ENCODE measurements at regions not wholly inside any gene's neighbourhood (a gene's known extent, or its start where the extent isn't known, plus 50 kb on each side); places are given as distances from the start of the nearest gene placed in this dataset.

GRCh38 chr4:111789901-111790640 is 355.2 kb upstream of the FAM241A start (continued):
- TF ChIP-seq CTCF (IDR thresholded peaks at IDR 0.05) (no peak), BHLHE40 (IDR thresholded peaks at IDR 0.05; ENCODE audit: low read depth, low read length) (no peak)

GRCh38 chr4:111792632-111793031 is 352.6 kb upstream of the FAM241A start:
- no peak for TF ChIP-seq ZSCAN20 (CRISPR knock-in tag; IDR thresholded peaks at IDR 0.05)
- no peak for TF ChIP-seq PBX3 (IDR thresholded peaks at IDR 0.05)
- TF ChIP-seq ELK1 (IDR thresholded peaks at IDR 0.05; ENCODE audit: low read depth, low read length) = no peak
- TF ChIP-seq HOXB13 (CRISPR knock-in tag; IDR thresholded peaks at IDR 0.05; ENCODE audit: low read depth) = no peak
- no peak for TF ChIP-seq ESRRA (IDR thresholded peaks at IDR 0.05; ENCODE audit: borderline replicate concordance, low read length)
- no peak for TF ChIP-seq EHF (CRISPR knock-in tag; IDR thresholded peaks at IDR 0.05)
- no peak for TF ChIP-seq PHF8 (IDR thresholded peaks at IDR 0.05; ENCODE audit: borderline replicate concordance, low read depth)
- no peak for TF ChIP-seq RNF2 (IDR thresholded peaks at IDR 0.05; ENCODE audit: borderline replicate concordance, low read depth)
- no peak for TF ChIP-seq SREBF2 (IDR thresholded peaks at IDR 0.05)
- TF ChIP-seq HEYL (CRISPR knock-in tag; IDR thresholded peaks at IDR 0.05) = no peak
- no peak for TF ChIP-seq EHMT2 (IDR thresholded peaks at IDR 0.05; ENCODE audit: low read depth)
- no peak for TF ChIP-seq BHLHE40 (IDR thresholded peaks at IDR 0.05; ENCODE audit: low read depth, low read length)
- no peak for TF ChIP-seq MAZ (IDR thresholded peaks at IDR 0.05; ENCODE audit: borderline replicate concordance, low read depth, low read length)
- TF ChIP-seq KDM5A (IDR thresholded peaks at IDR 0.05) = no peak
- no peak for TF ChIP-seq EP300 (IDR thresholded peaks at IDR 0.05)
- TF ChIP-seq RAD21 (conservative IDR thresholded peaks at IDR 0.05 in 1 of 2, IDR thresholded peaks at IDR 0.05 in 1 of 2) = no peak
- no peak for TF ChIP-seq CBX2 (IDR thresholded peaks at IDR 0.05; ENCODE audit: borderline replicate concordance, low read depth)
- TF ChIP-seq ZC3H11A (IDR thresholded peaks at IDR 0.05) = no peak
- no peak for TF ChIP-seq CBX8 (IDR thresholded peaks at IDR 0.05)

GRCh38 chr4:111793433-111794091 is 351.7 kb upstream of the FAM241A start:
- Histone ChIP-seq H3K4me3 (no peak overlapping the region), H3K9me3 (no peaks in the 10 kb centered on the region), H3K4me2 (no peak overlapping the region), H3K27ac (no peak overlapping the region), H3K4me1 (no peaks in the 10 kb centered on the region)
- POLR2A ChIA-PET = no interaction called here
- no peak for FAIRE-seq
- CTCF ChIA-PET = no interaction called here
- WGBS (ENCODE audit: missing lambda C conversion rate) = 16% methylated on average over 2 of the region's 2 CpGs
- no peak for DNase-seq (ENCODE audit: low read depth in 1 of 2, low spot score in 1 of 2)
- no peak for ATAC-seq
- TF ChIP-seq ELK1 (IDR thresholded peaks at IDR 0.05; ENCODE audit: low read depth, low read length) (no peak), SMC3 (IDR thresholded peaks at IDR 0.05) (no peak), POLR2AphosphoS2 (conservative IDR thresholded peaks at IDR 0.05; ENCODE audit: low read length) (no peak), CHD2 (IDR thresholded peaks at IDR 0.05; ENCODE audit: low read length, partially characterized antibody) (no peak), ZSCAN20 (CRISPR knock-in tag; IDR thresholded peaks at IDR 0.05) (no peak), HDAC2 (IDR thresholded peaks at IDR 0.05) (no peak), SREBF2 (IDR thresholded peaks at IDR 0.05) (no peak), MAZ (IDR thresholded peaks at IDR 0.05; ENCODE audit: borderline replicate concordance, low read depth, low read length) (no peak), RAD21 (conservative IDR thresholded peaks at IDR 0.05 in 1 of 2, IDR thresholded peaks at IDR 0.05 in 1 of 2) (no peak), GATA3 (IDR thresholded peaks at IDR 0.05; ENCODE audit: borderline replicate concordance) (no peak), USF2 (IDR thresholded peaks at IDR 0.05) (no peak), MYC (IDR thresholded peaks at IDR 0.05; ENCODE audit: borderline replicate concordance, low read length) (no peak), CBX8 (IDR thresholded peaks at IDR 0.05) (no peak), TFCP2L1 (CRISPR knock-in tag; IDR thresholded peaks at IDR 0.05) (no peak), ZC3H11A (IDR thresholded peaks at IDR 0.05) (no peak), KDM1A (IDR thresholded peaks at IDR 0.05; ENCODE audit: low read depth) (no peak)

More at GRCh38 chr4:111792632-111793031, 352.6 kb upstream of the FAM241A start:
- POLR2A ChIA-PET = no interaction called here
- 24% methylated on average over 1 of the region's 1 CpG for WGBS (ENCODE audit: missing lambda C conversion rate)
- ATAC-seq (no peak), FAIRE-seq (no peak), DNase-seq (ENCODE audit: low read depth in 1 of 2, low spot score in 1 of 2) (no peak)
- CTCF ChIA-PET = no interaction called here
- Histone ChIP-seq H3K4me3 (no peak overlapping the region), H3K4me2 (no peak overlapping the region), H3K4me1 (no peaks in the 10 kb centered on the region), H3K9me3 (no peaks in the 10 kb centered on the region), H3K27ac (no peak overlapping the region)
